HG02798 (cell line): ENCODE measurements at regions not wholly inside any gene's neighbourhood (a gene's known extent, or its start where the extent isn't known, plus 50 kb on each side); places are given as distances from the start of the nearest gene placed in this dataset.

ENCODE experiments used
- ATAC-seq: cut with Tn5 transposase; IDR thresholded peaks from one replicate; pipeline ENCODE4 v1.9.1; 2021; ENCODE audit warnings: mild to moderate bottlenecking; ENCODE audit not compliant: unreplicated experiment, poor library complexity

GRCh38 chr2:237260686-237261085, 153.3 kb downstream of the COL6A3 start:
- ATAC-seq, result no peak

DNA sequence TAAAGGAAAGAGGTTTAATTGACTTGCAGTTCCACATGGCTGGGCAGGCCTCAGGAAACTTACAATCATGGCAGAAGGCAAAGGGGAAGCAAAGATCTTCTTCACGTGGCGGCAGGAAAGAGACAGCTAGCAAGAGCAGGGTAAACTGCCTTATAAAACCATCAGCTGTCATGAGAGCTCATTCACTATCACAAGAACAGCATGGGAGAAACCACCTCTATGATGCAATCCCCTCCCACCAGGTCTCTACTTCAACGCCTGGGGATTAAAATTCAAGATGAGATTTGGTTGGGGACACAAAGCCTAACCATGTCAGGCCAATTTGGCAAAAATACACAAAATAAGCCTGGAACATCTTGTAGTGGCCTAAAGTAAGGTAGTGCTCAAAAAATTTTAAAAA, 152.6 kb downstream of the COL6A3 start:
- ATAC-seq, result no peak

DNA sequence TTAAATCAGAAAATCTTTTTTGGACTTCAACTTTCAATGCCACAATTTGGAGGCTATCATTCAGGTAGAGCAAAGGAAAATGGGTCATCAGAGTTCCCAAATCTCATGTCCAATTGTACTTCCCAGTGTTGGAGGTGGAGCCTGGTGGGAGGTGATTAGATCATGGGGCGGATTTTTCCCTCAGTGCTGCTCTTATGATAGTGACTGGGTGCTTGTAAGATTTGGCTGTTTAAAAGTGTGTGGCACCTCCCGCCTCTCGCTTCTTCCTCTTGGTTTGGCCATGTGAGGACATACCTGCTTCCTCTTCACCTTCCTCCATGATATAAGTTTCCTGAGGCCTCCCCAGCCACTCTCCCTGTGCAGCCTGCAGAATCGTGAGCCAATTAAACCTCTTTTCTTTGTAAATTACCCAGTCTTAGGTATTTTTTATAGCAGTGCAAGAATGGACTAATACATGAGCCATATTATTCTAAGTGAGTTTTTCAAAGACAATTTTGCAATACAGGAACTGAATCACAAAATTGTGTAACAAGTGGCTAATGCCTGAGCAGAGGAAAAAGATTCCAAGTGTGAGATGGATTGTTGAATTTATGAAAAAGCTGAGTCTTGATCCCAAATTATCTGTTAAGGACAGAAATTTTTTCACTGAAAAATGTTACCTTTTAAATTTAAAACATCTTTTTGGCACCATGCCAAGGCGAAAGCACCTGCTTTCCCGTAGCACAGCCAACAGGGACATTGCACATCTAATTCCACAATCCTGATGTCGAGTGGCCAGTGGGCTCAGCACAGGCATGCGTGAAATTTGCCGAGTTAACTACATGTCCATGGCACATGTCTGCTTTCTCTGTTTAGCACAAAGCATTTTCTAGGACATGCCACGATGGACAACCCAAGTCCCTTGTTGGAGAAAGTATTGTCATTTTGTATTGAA, 150.9 kb downstream of the COL6A3 start:
- no peak for ATAC-seq

DNA sequence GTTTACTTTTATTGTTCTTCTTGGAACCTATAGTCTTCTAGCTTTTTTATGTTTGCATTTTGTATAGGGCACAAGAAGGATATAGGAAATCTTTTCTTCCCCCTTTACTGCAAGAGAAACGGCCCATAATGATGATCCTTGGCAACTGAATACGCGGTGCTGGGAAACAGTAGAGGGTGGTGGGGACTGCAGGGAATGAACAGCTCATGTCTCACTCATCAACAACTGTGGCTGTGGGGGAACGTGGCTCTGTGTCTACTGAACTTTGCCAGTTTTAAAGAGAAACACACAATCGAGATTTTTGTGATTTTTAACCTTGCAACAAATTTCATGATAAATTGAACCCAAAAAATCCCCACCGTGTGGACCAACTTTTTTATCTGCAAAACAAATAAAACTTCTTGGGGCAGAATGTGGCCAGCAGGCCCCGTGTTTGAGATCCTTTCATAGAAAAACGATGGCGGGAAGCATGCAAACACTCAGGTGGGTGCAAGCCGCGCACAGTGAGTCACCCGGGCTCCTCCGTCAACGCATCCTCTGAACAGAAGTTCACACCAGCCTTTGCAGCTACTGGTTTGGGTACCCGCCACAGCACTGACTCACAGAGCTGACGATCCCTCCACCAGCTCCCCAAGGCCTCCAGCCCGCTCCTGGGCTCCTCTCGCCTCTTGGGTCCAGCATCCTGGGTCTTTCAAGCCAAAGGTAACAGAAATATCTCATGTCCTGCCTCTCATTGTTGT, 149.3 kb downstream of the COL6A3 start:
- no peak for ATAC-seq

DNA sequence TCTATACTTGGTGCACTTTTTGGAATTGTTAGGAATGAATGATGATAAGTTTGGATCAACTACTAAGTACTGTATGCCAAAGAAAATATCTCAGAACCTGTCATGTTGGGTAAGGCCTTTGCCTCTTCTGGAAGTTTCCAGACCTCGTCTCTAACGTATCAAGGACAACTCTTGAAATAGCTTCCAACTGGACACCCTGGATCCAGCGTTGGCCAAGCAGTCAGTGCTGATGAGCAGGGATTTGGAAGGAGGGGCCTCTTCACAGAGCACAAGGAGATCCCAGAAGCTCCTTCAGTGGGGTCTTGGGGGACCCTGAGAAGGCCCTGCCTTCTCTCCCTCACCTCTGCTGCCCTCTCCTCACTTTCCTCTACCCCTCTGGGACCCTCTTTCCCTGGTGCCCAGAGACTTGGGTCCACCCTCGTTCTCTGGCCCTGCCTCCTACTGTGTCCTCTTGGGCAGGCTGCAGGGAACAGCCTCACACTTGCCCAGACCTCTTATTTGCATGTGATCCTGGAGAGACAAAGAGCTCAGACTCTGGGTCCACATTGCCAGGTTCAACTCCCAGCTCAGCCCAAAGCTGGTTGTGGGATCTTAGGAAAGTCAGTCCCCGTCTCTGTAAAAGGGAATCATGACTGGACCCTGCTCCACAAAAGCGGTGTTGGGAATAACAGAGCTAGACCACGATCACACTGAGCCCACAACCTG, 145.8 kb downstream of the COL6A3 start:
- no peak for ATAC-seq

DNA sequence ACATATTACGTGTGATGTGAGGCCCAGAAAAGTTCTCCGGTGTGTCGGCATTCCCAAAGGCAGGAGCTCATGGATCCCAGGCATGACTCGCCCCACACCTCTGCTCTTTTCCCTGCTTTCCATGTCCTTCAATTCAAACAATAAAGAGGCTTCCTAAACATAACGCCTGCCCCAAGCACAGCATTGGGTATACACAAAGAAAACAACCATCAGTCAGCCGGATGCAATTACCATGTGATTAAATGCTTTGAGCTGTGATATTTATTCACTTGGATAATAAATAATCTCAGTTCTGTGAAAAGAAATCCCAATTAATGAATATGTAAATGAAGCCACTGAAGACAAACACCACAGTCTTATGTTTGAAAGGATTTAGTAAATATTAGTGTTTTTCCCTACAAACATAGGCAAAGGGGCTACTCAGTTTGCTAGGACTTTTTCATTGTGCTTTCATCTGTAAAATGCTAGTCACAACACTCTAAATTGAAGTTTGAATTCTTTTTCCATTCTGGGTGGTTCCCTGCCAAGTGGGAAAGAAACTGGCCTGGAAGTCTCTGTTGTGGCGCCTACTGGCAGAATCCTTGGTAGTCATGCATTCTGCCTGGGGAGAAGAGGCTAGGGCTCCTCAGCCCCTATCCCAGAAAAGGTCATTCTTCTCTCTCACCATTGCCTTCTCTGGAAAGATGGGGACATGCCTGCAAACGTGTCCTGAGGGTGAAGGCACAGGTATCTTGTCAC, 144.7 kb downstream of the COL6A3 start:
- no peak for ATAC-seq

GRCh38 chr2:237270520-237270919, 143.4 kb downstream of the COL6A3 start:
- ATAC-seq, result no peak

GRCh38 chr2:237271698-237272652, 142.0 kb downstream of the COL6A3 start:
- ATAC-seq, result no peak
